ENCODE measurements at regions not wholly inside any gene's neighbourhood (a gene's known extent, or its start where the extent isn't known, plus 50 kb on each side); places are given as distances from the start of the nearest gene placed in this dataset.

GRCh38 chr9:127557998-127558546 lies 54.0 kb upstream of the STXBP1 start:
- no peak overlapping the region for H3K27ac Mint-ChIP-seq
- TF ChIP-seq CTCF (IDR thresholded peaks at IDR 0.05; ENCODE audit: unreplicated experiment), result no peak
- no peak for DNase-seq (ENCODE audit: low spot score, unreplicated experiment)
- no peaks in the 10 kb centered on the region for H3K27me3 Mint-ChIP-seq
- H3K4me1 Mint-ChIP-seq (ENCODE audit: low read depth), result peaks cover 14% of the 10 kb centered on the region
- H3K36me3 Mint-ChIP-seq (ENCODE audit: insufficient read depth), result peaks cover 3% of the 10 kb centered on the region
- H3K9me3 Mint-ChIP-seq (ENCODE audit: low read depth), result no peaks in the 10 kb centered on the region
- H3K4me3 Mint-ChIP-seq (ENCODE audit: low read depth), result no peak overlapping the region

- TF ChIP-seq CTCF (IDR thresholded peaks at IDR 0.05; ENCODE audit: unreplicated experiment), result no peak
- H3K27me3 Mint-ChIP-seq, result no peaks in the 10 kb centered on the region
- H3K4me1 Mint-ChIP-seq (ENCODE audit: low read depth), result peaks cover 14% of the 10 kb centered on the region
- H3K4me3 Mint-ChIP-seq (ENCODE audit: low read depth), result no peak overlapping the region
- DNase-seq (ENCODE audit: low spot score, unreplicated experiment), result no peak
- H3K27ac Mint-ChIP-seq, result no peak overlapping the region
- H3K36me3 Mint-ChIP-seq (ENCODE audit: insufficient read depth), result peaks cover 5% of the 10 kb centered on the region
- no peaks in the 10 kb centered on the region for H3K9me3 Mint-ChIP-seq (ENCODE audit: low read depth)
Observed at GRCh38 chr9:127558581-127559246, 53.4 kb upstream of the STXBP1 start.

- no peak overlapping the region for H3K27ac Mint-ChIP-seq
- peaks cover 14% of the 10 kb centered on the region for H3K4me1 Mint-ChIP-seq (ENCODE audit: low read depth)
- H3K9me3 Mint-ChIP-seq (ENCODE audit: low read depth), result no peaks in the 10 kb centered on the region
- no peak overlapping the region for H3K4me3 Mint-ChIP-seq (ENCODE audit: low read depth)
- no peak for TF ChIP-seq CTCF (IDR thresholded peaks at IDR 0.05; ENCODE audit: unreplicated experiment)
- no peak for DNase-seq (ENCODE audit: low spot score, unreplicated experiment)
- peaks cover 5% of the 10 kb centered on the region for H3K36me3 Mint-ChIP-seq (ENCODE audit: insufficient read depth)
- no peaks in the 10 kb centered on the region for H3K27me3 Mint-ChIP-seq
Observed at GRCh38 chr9:127559247-127559680, 52.8 kb upstream of the STXBP1 start.

- no peaks in the 10 kb centered on the region for H3K9me3 Mint-ChIP-seq (ENCODE audit: low read depth)
- DNase-seq (ENCODE audit: low spot score, unreplicated experiment), result no peak
- H3K4me1 Mint-ChIP-seq (ENCODE audit: low read depth), result peaks cover 11% of the 10 kb centered on the region
- no peak overlapping the region for H3K4me3 Mint-ChIP-seq (ENCODE audit: low read depth)
- TF ChIP-seq CTCF (IDR thresholded peaks at IDR 0.05; ENCODE audit: unreplicated experiment), result no peak
- H3K36me3 Mint-ChIP-seq (ENCODE audit: insufficient read depth), result peaks cover 5% of the 10 kb centered on the region
- H3K27ac Mint-ChIP-seq, result no peak overlapping the region
- H3K27me3 Mint-ChIP-seq, result no peaks in the 10 kb centered on the region
Observed at GRCh38 chr9:127561491-127562278, 50.4 kb upstream of the STXBP1 start.
